PC-3 (cell line): ENCODE measurements at regions not wholly inside any gene's neighbourhood (a gene's known extent, or its start where the extent isn't known, plus 50 kb on each side); places are given as distances from the start of the nearest gene placed in this dataset.

Experiments
- ATAC-seq: fragments of 200-7000 bp; cut with Tn5 transposase; 2 replicates; pipeline ENCODE4 v1.9.1; 2020; ENCODE audit warnings: mild to moderate bottlenecking, moderate library complexity
- BruUV-seq: library from RNA; stranded (reverse); fragments of 400-500 nt; replicated peaks from 2 replicates; lab custom pipeline; 2021; lab: Mats Ljungman, UMichigan
- CTCF ChIA-PET: fragments of 300-600 bp; sonication (Branson Sonifier 250); formaldehyde crosslinking; loops from one replicate; lab custom pipeline; 2022; ENCODE audit warnings: antibody characterized with exemption; lab: Charles Lee
- POLR2A ChIA-PET: fragments of 300-600 bp; sonication (Branson Sonifier 250); formaldehyde crosslinking; loops from one replicate; lab custom pipeline; 2022; ENCODE audit warnings: antibody characterized with exemption; ENCODE audit not compliant: unreplicated experiment; lab: Charles Lee
- DNase-seq: peaks from one replicate; pipeline ENCODE4 v3.0.0-alpha.2; 2015
- H2AFZ ChIP-seq: fragments of 300-600 bp; sonication (generic); 2 replicates; pipeline ENCODE4 v1.6.0; 2016; ENCODE audit warnings: antibody characterized with exemption, low read length
- H3F3A ChIP-seq: fragments of 300-600 bp; sonication (generic); one replicate; pipeline ENCODE4 v1.6.0; 2017; ENCODE audit warnings: antibody characterized with exemption, low read length, control low read depth, mild to moderate bottlenecking; ENCODE audit not compliant: unreplicated experiment
- H3K27ac ChIP-seq: fragments of 300-600 bp; sonication (generic); 2 replicates; pipeline ENCODE4 v1.5.1; 2016; ENCODE audit warnings: mild to moderate bottlenecking, low read length
- H3K27me3 ChIP-seq: fragments of 300-600 bp; sonication (generic); 2 replicates; pipeline ENCODE4 v1.6.1; 2016; ENCODE audit warnings: low read length, mixed read lengths
- H3K36me3 ChIP-seq: fragments of 300-600 bp; sonication (generic); 2 replicates; pipeline ENCODE4 v1.6.1; 2016; ENCODE audit warnings: low read depth, mixed run types, low read length, mixed read lengths
- H3K4me1 ChIP-seq: fragments of 300-600 bp; sonication (generic); 2 replicates; pipeline ENCODE4 v1.5.1; 2016; ENCODE audit warnings: low read length; ENCODE audit not compliant: insufficient read depth
- H3K4me2 ChIP-seq: fragments of 300-600 bp; sonication (generic); 2 replicates; pipeline ENCODE4 v1.6.0; 2016; ENCODE audit warnings: low read length
- H3K4me3 ChIP-seq: fragments of 300-600 bp; sonication (generic); 2 replicates; pipeline ENCODE4 v1.5.1; 2016; ENCODE audit warnings: mild to moderate bottlenecking, low read length, mixed read lengths
- H3K79me2 ChIP-seq: fragments of 300-600 bp; sonication (generic); 2 replicates; pipeline ENCODE4 v1.6.1; 2017; ENCODE audit warnings: low read length, mixed read lengths
- H3K9ac ChIP-seq: fragments of 300-600 bp; sonication (generic); 2 replicates; pipeline ENCODE4 v1.6.0; 2016; ENCODE audit warnings: mild to moderate bottlenecking, low read length
- H3K9me2 ChIP-seq: fragments of 300-600 bp; sonication (generic); replicated peaks from 2 replicates; pipeline ENCODE4 v1.6.1; 2016; ENCODE audit warnings: mixed run types, low read length, mixed read lengths
- H3K9me3 ChIP-seq: fragments of 300-600 bp; sonication (generic); 2 replicates; pipeline ENCODE4 v1.6.1; 2016; ENCODE audit warnings: low read length, mixed read lengths
- H4K20me1 ChIP-seq: fragments of 300-600 bp; sonication (generic); 2 replicates; pipeline ENCODE4 v1.6.1; 2016; ENCODE audit warnings: low read length, mixed read lengths
- CTCF ChIP-seq: fragments of 300-600 bp; sonication (generic); conservative IDR thresholded peaks from 2 replicates; pipeline ENCODE4 v1.5.1; 2017; ENCODE audit warnings: antibody characterized with exemption, low read depth, mild to moderate bottlenecking, low read length
- EZH2 ChIP-seq: fragments of 300-600 bp; sonication (generic); IDR thresholded peaks from one replicate; pipeline ENCODE4 v1.6.1; 2017; ENCODE audit warnings: antibody characterized with exemption, mild to moderate bottlenecking, low read length; ENCODE audit not compliant: unreplicated experiment
- EZH2phosphoT487 ChIP-seq: fragments of 300-600 bp; sonication (generic); IDR thresholded peaks from 2 replicates; pipeline ENCODE4 v1.6.1; 2018; ENCODE audit warnings: mild to moderate bottlenecking, antibody characterized with exemption, low read length, borderline replicate concordance
- intact Hi-C: fragments of 100-400 bp; cut with micrococcal nuclease; formaldehyde crosslinking; loops from 2 replicates; pipeline ENCODE4 v1.9.0; 2023

- H3K4me2 ChIP-seq = peak overlapping the region; percentile 45
- H2AFZ ChIP-seq = peak overlapping the region; percentile 1; the same call in 1 of the 2 replicates
Measured at GRCh38 chr5:34597034-34598027, 58.8 kb upstream of the RAI14 start.

DNA sequence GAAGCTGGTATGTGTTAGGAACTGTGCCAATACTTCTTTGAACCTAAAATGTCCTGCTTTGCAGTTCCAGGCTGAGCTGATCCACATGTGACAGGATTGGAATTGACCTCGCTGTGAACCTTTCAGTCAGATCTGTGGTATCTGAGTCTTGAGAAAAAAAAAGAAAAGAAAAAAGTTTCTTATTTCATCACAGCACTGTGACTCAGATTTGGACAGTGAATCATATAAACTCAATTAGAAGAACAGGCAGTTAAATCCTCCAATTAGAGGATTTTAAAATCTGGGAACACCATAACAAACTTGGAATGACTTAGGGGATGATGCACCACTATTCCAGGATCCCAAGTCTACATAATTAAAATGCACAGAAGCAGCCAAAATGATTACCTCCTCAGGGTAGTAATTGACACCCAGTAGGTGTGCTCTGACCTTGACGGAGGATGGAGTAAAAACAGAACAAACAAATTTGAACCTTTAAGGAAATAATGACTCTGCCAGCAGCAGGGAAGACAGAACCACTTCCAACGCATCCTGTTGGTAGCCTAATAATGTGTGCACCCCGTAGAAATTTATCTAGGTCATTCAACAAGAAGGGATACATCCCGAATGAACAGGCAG is 57.8 kb upstream of the RAI14 start:
- no peaks in the 10 kb centered on the region for H3K79me2 ChIP-seq
- H3K27ac ChIP-seq = peak overlapping the region; percentile 81
- no peaks in the 10 kb centered on the region for H3K27me3 ChIP-seq
- H3K9ac ChIP-seq = peak overlapping the region; percentile 50
- peak; percentile 93 for DNase-seq
- no peaks in the 10 kb centered on the region for H4K20me1 ChIP-seq
- H3F3A ChIP-seq = peaks cover 6% of the 10 kb centered on the region
- peak overlapping the region; percentile 45 for H3K4me2 ChIP-seq
- H3K9me2 ChIP-seq = no peaks in the 10 kb centered on the region
- ChIA-PET POLR2A (interaction anchor here (0.6 kb wide), 2 partner anchors 268 to 1269 kb away, joined by 3 to 8 read pairs; no protein-coding TSS in a partner anchor), CTCF (no interaction called here)
- H3K4me3 ChIP-seq = no peak overlapping the region
- H3K9me3 ChIP-seq = no peaks in the 10 kb centered on the region
- no peak overlapping the region for H2AFZ ChIP-seq
- no TSS peak for BruUV-seq
- H3K36me3 ChIP-seq = no peaks in the 10 kb centered on the region
- peaks cover 36% of the 10 kb centered on the region for H3K4me1 ChIP-seq
- no peak for TF ChIP-seq EZH2
- no peak for TF ChIP-seq EZH2phosphoT487
- TF ChIP-seq CTCF = no peak
- peak; percentile 90 for ATAC-seq
- intact Hi-C loops = loop anchor here (1.0 kb wide), 1 partner anchor 13 kb away; no protein-coding TSS in a partner anchor

More at GRCh38 chr5:34597034-34598027, 58.8 kb upstream of the RAI14 start:
- intact Hi-C loops = loop anchor here (1.0 kb wide), 1 partner anchor 12 kb away; no protein-coding TSS in a partner anchor
- H3K27me3 ChIP-seq = no peaks in the 10 kb centered on the region
- peaks cover 36% of the 10 kb centered on the region for H3K4me1 ChIP-seq
- peak overlapping the region; percentile 81 for H3K27ac ChIP-seq
- no peak overlapping the region for H3K4me3 ChIP-seq
- CTCF ChIA-PET = no interaction called here
- POLR2A ChIA-PET = interaction anchor here (0.6 kb wide), 1 partner anchor 1270 kb away, joined by 8 read pairs; no protein-coding TSS in a partner anchor
- no peaks in the 10 kb centered on the region for H3K9me3 ChIP-seq
- peaks cover 6% of the 10 kb centered on the region for H3F3A ChIP-seq
- BruUV-seq = no TSS peak
- no peaks in the 10 kb centered on the region for H4K20me1 ChIP-seq
- TF ChIP-seq EZH2 = no peak
- no peak for TF ChIP-seq CTCF
- no peak for TF ChIP-seq EZH2phosphoT487
- H3K36me3 ChIP-seq = no peaks in the 10 kb centered on the region
- peak overlapping the region; percentile 50 for H3K9ac ChIP-seq
- no peaks in the 10 kb centered on the region for H3K79me2 ChIP-seq
- DNase-seq (no peak), ATAC-seq (no peak; the same call in 1 of the 2 replicates)
- H3K9me2 ChIP-seq = no peaks in the 10 kb centered on the region
